GM19351 (cell line): ENCODE measurements at regions not wholly inside any gene's neighbourhood (a gene's known extent, or its start where the extent isn't known, plus 50 kb on each side); places are given as distances from the start of the nearest gene placed in this dataset.
"Not testable (repeated sequence)": the region's sequence is repeated elsewhere in the genome, so short reads cannot be mapped to it uniquely, and the experiment has no call there.

ENCODE experiments used
- ATAC-seq: cut with Tn5 transposase; IDR thresholded peaks from one replicate; pipeline ENCODE4 v1.9.1; 2021; ENCODE audit warnings: mild to moderate bottlenecking, moderate library complexity; ENCODE audit not compliant: unreplicated experiment

- ATAC-seq = no peak
Measured at GRCh38 chr5:163115011-163115410, 322.4 kb upstream of the CCNG1 start.

- not testable (repeated sequence) for ATAC-seq
Measured at GRCh38 chr5:163116618-163117017, 320.8 kb upstream of the CCNG1 start.

GRCh38 chr5:163134061-163134460 lies 303.3 kb upstream of the CCNG1 start:
- no peak for ATAC-seq

GRCh38 chr5:163135849-163136248 lies 301.5 kb upstream of the CCNG1 start:
- no peak for ATAC-seq

- ATAC-seq = no peak
Measured at GRCh38 chr5:163161512-163161911, 275.9 kb upstream of the CCNG1 start.

- no peak for ATAC-seq
Measured at GRCh38 chr5:163162645-163163044, 274.8 kb upstream of the CCNG1 start.

GRCh38 chr5:163163858-163164257 lies 273.5 kb upstream of the CCNG1 start:
- no peak for ATAC-seq

GRCh38 chr5:163165277-163165676 lies 272.1 kb upstream of the CCNG1 start:
- no peak for ATAC-seq

- ATAC-seq = not testable (repeated sequence)
Measured at GRCh38 chr5:163170161-163170560, 267.2 kb upstream of the CCNG1 start.

- ATAC-seq = no peak
Measured at GRCh38 chr5:163172540-163173338, 264.7 kb upstream of the CCNG1 start.

- no peak for ATAC-seq
Measured at GRCh38 chr5:163177971-163178370, 259.4 kb upstream of the CCNG1 start.

- ATAC-seq = no peak
Measured at GRCh38 chr5:163185315-163185714, 252.1 kb upstream of the CCNG1 start.

GRCh38 chr5:163189023-163189553 lies 248.3 kb upstream of the CCNG1 start:
- ATAC-seq = no peak

- ATAC-seq = peak; percentile 82
Measured at GRCh38 chr5:163190283-163190682, 247.1 kb upstream of the CCNG1 start.

- ATAC-seq = no peak
Measured at GRCh38 chr5:163190784-163191183, 246.6 kb upstream of the CCNG1 start.

- ATAC-seq = no peak
Measured at GRCh38 chr5:163193886-163194285, 243.5 kb upstream of the CCNG1 start.

GRCh38 chr5:163205645-163206044 lies 231.8 kb upstream of the CCNG1 start:
- ATAC-seq = no peak

GRCh38 chr5:163221581-163221980 lies 215.8 kb upstream of the CCNG1 start:
- no peak for ATAC-seq

- no peak for ATAC-seq
Measured at GRCh38 chr5:163222982-163223381, 214.4 kb upstream of the CCNG1 start.

GRCh38 chr5:163244445-163244987 lies 192.9 kb upstream of the CCNG1 start:
- no peak for ATAC-seq

- no peak for ATAC-seq
Measured at GRCh38 chr5:163245584-163245983, 191.8 kb upstream of the CCNG1 start.

- ATAC-seq = no peak
Measured at GRCh38 chr5:163248333-163248732, 189.1 kb upstream of the CCNG1 start.
